ENCODE measurements at regions not wholly inside any gene's neighbourhood (a gene's known extent, or its start where the extent isn't known, plus 50 kb on each side); places are given as distances from the start of the nearest gene placed in this dataset.
"Not testable (repeated sequence)": the region's sequence is repeated elsewhere in the genome, so short reads cannot be mapped to it uniquely, and the experiment has no call there.

- no peaks in the 10 kb centered on the region for H3K79me2 ChIP-seq (ENCODE audit: insufficient read depth, low read depth)
- no peak overlapping the region for H2AFZ ChIP-seq (ENCODE audit: low read depth)
- H3K4me2 ChIP-seq: no peak overlapping the region
- H3K9ac ChIP-seq: no peak overlapping the region
- H3K36me3 ChIP-seq (ENCODE audit: insufficient read depth): no peaks in the 10 kb centered on the region
- TF ChIP-seq, protein P1, sequence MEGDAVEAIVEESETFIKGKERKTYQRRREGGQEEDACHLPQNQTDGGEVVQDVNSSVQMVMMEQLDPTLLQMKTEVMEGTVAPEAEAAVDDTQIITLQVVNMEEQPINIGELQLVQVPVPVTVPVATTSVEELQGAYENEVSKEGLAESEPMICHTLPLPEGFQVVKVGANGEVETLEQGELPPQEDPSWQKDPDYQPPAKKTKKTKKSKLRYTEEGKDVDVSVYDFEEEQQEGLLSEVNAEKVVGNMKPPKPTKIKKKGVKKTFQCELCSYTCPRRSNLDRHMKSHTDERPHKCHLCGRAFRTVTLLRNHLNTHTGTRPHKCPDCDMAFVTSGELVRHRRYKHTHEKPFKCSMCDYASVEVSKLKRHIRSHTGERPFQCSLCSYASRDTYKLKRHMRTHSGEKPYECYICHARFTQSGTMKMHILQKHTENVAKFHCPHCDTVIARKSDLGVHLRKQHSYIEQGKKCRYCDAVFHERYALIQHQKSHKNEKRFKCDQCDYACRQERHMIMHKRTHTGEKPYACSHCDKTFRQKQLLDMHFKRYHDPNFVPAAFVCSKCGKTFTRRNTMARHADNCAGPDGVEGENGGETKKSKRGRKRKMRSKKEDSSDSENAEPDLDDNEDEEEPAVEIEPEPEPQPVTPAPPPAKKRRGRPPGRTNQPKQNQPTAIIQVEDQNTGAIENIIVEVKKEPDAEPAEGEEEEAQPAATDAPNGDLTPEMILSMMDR (conservative IDR thresholded peaks at IDR 0.05; ENCODE audit: low read depth, low read length): no peak
- H4K20me1 ChIP-seq (ENCODE audit: insufficient read depth): no peaks in the 10 kb centered on the region
- H3K27me3 ChIP-seq (ENCODE audit: insufficient read depth, low read depth): no peaks in the 10 kb centered on the region
- no peak overlapping the region for H3K4me3 ChIP-seq (IDR thresholded peaks at IDR 0.05; ENCODE audit: insufficient read depth, low read depth, low read length)
- no peak overlapping the region for H3K27ac ChIP-seq
- no peaks in the 10 kb centered on the region for H3K4me1 ChIP-seq (ENCODE audit: low read depth, poor library complexity, severe bottlenecking)
Observed at GRCh38 chr2:8559805-8560204, 122.1 kb upstream of the ID2 start.

DNA sequence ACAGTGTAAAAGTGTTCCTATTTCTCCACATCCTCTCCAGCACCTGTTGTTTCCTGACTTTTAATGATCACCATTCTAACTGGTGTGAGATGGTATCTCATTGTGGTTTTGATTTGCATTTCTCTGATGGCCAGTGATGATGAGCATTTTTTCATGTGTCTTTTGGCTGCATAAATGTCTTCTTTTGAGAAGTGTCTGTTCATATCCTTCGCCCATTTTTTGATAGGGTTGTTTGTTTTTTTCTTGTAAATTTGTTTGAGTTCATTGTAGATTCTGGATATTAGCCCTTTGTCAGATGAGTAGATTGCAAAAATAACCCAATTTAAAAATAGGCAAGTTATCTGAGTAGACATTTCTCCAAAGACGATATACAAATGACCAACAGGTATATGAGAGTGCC, 120.2 kb upstream of the ID2 start:
- not testable (repeated sequence) for H3K4me2 ChIP-seq; H3K79me2 ChIP-seq (ENCODE audit: insufficient read depth, low read depth); H3K9ac ChIP-seq; H3K36me3 ChIP-seq (ENCODE audit: insufficient read depth); H2AFZ ChIP-seq (ENCODE audit: low read depth); H3K27ac ChIP-seq; H3K4me3 ChIP-seq (IDR thresholded peaks at IDR 0.05; ENCODE audit: insufficient read depth, low read depth, low read length); H4K20me1 ChIP-seq (ENCODE audit: insufficient read depth); H3K4me1 ChIP-seq (ENCODE audit: low read depth, poor library complexity, severe bottlenecking); H3K27me3 ChIP-seq (ENCODE audit: insufficient read depth, low read depth)

DNA sequence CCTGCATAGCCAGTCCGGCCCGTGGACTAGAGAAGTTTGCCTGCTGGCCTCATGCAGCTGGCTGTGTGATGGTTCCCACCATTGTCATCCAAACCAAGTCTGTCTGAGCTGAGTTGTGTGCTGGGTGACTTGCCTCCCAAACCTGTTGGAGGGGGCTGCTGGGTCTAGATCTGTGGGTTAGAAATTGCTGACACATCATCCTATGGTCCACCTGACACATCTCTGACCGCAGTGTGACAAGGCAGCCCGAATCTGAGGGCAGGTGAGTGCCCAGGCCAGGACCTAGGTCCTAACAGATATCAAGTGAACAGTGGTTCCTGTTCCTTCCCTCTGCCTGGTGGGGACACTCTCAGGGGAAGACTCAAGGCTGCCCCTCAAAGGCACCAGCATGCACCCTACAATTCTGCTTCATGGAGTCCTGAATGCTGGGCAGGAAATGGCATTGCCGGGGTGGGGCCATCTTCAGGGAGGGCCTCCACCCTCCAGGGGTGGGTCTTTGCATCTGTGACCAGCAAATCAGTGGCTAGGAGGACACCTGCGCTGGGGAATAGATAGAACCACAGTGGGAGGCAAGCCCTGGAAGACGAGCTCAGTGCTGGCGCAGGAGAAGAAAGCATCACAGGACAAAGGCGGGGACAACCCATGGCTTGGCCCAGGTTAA, 117.9 kb upstream of the ID2 start:
- Histone ChIP-seq H3K27me3 (ENCODE audit: insufficient read depth, low read depth) (no peaks in the 10 kb centered on the region), H3K36me3 (ENCODE audit: insufficient read depth) (no peaks in the 10 kb centered on the region), H3K4me1 (ENCODE audit: low read depth, poor library complexity, severe bottlenecking) (no peaks in the 10 kb centered on the region), H3K79me2 (ENCODE audit: insufficient read depth, low read depth) (no peaks in the 10 kb centered on the region), H3K4me2 (no peak overlapping the region), H4K20me1 (ENCODE audit: insufficient read depth) (no peaks in the 10 kb centered on the region), H3K4me3 (IDR thresholded peaks at IDR 0.05; ENCODE audit: insufficient read depth, low read depth, low read length) (no peak overlapping the region), H2AFZ (ENCODE audit: low read depth) (no peak overlapping the region), H3K9ac (no peak overlapping the region), H3K27ac (no peak overlapping the region)
- TF ChIP-seq, protein P1 (conservative IDR thresholded peaks at IDR 0.05; ENCODE audit: low read depth, low read length): no peak

GRCh38 chr2:8564475-8564874, 117.4 kb upstream of the ID2 start:
- TF ChIP-seq, protein P1 (conservative IDR thresholded peaks at IDR 0.05; ENCODE audit: low read depth, low read length): no peak
- H3K36me3 ChIP-seq (ENCODE audit: insufficient read depth): no peaks in the 10 kb centered on the region
- H3K27ac ChIP-seq: no peak overlapping the region
- no peaks in the 10 kb centered on the region for H3K27me3 ChIP-seq (ENCODE audit: insufficient read depth, low read depth)
- H3K79me2 ChIP-seq (ENCODE audit: insufficient read depth, low read depth): no peaks in the 10 kb centered on the region
- H2AFZ ChIP-seq (ENCODE audit: low read depth): no peak overlapping the region
- H3K4me3 ChIP-seq (IDR thresholded peaks at IDR 0.05; ENCODE audit: insufficient read depth, low read depth, low read length): no peak overlapping the region
- no peak overlapping the region for H3K9ac ChIP-seq
- no peaks in the 10 kb centered on the region for H4K20me1 ChIP-seq (ENCODE audit: insufficient read depth)
- no peaks in the 10 kb centered on the region for H3K4me1 ChIP-seq (ENCODE audit: low read depth, poor library complexity, severe bottlenecking)
- no peak overlapping the region for H3K4me2 ChIP-seq

GRCh38 chr2:8565399-8566154, 116.3 kb upstream of the ID2 start:
- Histone ChIP-seq H3K4me1 (ENCODE audit: low read depth, poor library complexity, severe bottlenecking) (no peaks in the 10 kb centered on the region), H3K79me2 (ENCODE audit: insufficient read depth, low read depth) (no peaks in the 10 kb centered on the region), H3K27ac (no peak overlapping the region), H3K27me3 (ENCODE audit: insufficient read depth, low read depth) (no peaks in the 10 kb centered on the region), H3K4me2 (no peak overlapping the region), H3K4me3 (IDR thresholded peaks at IDR 0.05; ENCODE audit: insufficient read depth, low read depth, low read length) (no peak overlapping the region), H3K36me3 (ENCODE audit: insufficient read depth) (no peaks in the 10 kb centered on the region), H4K20me1 (ENCODE audit: insufficient read depth) (no peaks in the 10 kb centered on the region), H2AFZ (ENCODE audit: low read depth) (no peak overlapping the region), H3K9ac (no peak overlapping the region)
- TF ChIP-seq, protein P1 (conservative IDR thresholded peaks at IDR 0.05; ENCODE audit: low read depth, low read length): no peak

Data from KMS-11 (cell line).